ENCODE measurements at regions not wholly inside any gene's neighbourhood (a gene's known extent, or its start where the extent isn't known, plus 50 kb on each side); places are given as distances from the start of the nearest gene placed in this dataset.

DNA sequence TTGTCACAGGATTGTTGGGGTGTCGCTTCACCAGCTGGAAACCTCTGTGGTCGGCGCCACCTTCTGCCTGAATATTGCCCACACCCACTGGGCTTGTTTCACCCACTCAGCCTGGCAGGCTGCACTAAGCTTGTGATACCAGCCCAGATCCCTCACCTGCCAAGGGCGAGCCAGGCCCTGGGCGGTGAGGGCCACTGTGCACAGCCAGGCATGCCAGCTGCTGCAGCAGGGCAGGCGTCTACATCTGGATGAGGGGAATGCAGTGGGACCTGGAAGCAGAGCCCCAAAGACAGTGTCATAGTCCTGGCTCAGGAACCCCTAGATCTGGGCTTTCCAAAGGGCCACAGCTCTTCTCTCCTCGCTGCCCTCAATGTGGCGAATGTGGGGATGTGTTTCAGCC is 1307.5 kb downstream of the GRIK2 start:
- no peak for DNase-seq

DNA sequence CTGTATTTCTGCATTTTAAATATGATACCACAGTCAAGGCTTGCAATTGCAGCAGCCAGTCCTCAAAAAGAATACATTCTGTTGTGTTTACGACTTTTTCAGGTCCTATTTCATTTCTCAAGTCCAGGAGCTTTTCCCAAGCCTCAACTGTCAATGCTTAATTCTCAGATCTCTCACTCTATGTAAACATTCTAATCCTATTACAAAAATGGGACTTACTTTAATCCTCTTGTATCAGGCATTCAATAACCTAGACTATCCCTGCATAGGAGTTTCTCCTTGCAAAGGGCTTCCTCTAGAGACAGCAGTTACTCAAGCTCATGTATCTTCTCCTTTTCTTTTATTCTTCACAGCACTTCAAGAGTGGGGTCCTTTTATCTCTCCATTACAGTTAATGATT is 1293.0 kb downstream of the GRIK2 start:
- no peak for DNase-seq

DNA sequence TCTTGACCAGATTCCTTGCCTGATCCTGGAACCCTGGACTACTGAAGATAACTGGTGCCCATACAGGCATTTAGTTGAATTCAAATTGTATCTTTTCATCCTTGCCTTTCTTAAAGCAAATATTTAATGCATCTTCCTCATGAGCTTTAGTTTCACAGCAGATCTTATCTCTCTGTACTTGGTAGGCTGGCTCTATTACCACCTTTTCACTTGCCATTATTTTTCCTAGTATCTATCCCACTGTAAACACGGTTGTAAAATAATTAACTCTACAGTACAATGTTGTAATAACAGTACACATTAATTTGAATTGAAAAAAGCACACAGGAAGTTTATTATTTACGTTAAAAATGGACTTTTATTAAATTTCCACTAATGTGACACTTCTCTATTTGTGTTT is 1286.9 kb downstream of the GRIK2 start:
- no peak for DNase-seq

DNA sequence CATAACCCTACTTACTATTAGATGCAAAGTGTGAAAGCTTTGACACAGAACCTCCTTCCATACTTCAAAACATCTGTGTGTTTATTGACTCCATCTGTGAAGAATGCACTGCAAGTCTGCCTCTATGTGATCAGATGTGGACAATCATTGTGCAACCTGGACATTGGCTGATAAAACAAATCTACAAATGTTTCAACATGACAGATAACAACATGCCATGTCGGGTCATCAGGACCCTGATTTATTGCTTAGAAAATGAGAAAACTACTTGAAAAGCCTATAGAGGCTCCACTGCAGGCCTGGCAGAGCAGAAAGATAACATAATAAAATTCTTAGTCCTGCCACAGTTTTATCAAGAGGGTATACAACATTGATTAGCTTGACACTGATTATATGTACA is 1286.4 kb downstream of the GRIK2 start:
- no peak for DNase-seq

GRCh38 chr6:102677225-102677624 is 1283.7 kb downstream of the GRIK2 start:
- DNase-seq = no peak

DNA sequence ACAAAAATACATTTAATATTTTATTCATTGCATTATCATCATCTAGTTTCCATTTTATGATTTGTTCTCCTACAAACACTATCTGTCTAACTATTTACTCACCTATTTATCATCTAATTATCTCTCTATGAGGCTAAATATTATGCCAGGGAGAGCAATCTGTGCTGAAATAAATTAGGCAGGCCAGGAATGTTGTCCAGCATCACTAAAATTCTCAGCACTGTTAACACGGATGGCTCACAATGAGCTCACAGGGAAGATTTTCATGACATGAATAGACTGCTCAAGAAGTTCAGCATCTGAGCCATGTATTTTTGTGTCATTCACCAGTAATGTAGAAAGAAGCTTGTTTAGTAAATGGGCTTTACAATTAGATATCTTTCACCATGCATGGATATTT is 1277.2 kb downstream of the GRIK2 start:
- no peak for DNase-seq

DNA sequence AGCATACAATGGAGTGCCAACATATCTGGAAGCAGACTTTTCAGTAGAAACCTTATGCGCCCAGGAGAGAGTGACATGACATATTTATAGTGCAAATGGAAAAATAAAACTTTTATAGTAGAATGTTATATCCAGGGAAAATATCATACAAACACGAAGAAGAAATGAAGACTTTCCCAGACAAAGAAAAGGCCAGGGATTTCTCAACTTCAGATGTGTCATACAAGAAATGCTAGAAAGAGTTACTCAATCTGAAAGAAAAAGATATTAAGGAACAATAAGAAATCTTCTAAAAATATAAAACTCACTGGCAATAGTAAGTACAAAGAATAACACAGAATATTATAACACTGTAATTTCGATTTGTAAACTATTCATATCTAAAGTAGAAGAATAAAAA is 1269.3 kb downstream of the GRIK2 start:
- DNase-seq = no peak

- DNase-seq = no peak
These were observed 1266.8 kb downstream of the GRIK2 start for GRCh38 chr6:102660303-102660702.

GRCh38 chr6:102655823-102656222 is 1262.3 kb downstream of the GRIK2 start:
- DNase-seq = no peak

DNA sequence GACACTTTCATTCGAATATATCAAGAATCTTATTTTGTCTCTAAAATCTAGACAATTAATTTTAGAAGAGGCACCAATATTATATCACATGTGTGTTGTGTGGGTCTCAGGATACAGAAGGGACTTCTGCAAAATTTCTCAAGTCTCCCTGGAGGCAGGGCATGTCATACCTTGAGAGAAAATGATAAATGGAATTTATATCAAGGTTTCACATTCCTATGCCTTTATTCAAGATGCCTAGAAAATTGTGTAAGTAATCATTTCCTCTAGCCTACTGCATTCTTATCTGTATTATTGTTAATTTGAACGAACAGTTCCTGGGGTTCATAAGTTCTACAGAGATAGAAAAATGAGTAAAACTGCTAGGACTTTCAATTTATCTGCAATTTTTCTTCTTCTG is 1247.9 kb downstream of the GRIK2 start:
- DNase-seq = no peak

DNA sequence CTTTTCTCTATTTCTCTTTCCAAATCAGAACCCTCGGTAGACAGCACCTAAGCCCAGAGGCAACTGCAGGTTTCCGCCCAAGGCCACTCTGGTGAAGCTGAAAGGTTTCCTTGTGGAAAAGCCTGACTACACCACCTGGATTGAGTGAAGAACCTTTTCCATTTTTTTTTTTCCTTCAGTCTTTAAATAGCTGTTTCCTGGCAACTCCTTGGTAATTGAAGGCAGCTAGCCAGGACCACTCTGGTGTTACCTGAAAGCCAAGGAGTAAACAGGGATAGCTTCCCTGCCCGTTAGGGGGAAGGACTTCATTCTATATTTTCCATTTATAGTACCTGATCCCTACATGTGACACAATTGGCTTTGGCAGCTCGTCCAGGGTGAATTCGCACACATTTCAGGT is 1238.4 kb downstream of the GRIK2 start:
- DNase-seq = no peak

GRCh38 chr6:102623201-102623600 is 1229.7 kb downstream of the GRIK2 start:
- DNase-seq = no peak

- no peak for DNase-seq
These were observed 1226.1 kb downstream of the GRIK2 start for GRCh38 chr6:102619585-102619984.

DNA sequence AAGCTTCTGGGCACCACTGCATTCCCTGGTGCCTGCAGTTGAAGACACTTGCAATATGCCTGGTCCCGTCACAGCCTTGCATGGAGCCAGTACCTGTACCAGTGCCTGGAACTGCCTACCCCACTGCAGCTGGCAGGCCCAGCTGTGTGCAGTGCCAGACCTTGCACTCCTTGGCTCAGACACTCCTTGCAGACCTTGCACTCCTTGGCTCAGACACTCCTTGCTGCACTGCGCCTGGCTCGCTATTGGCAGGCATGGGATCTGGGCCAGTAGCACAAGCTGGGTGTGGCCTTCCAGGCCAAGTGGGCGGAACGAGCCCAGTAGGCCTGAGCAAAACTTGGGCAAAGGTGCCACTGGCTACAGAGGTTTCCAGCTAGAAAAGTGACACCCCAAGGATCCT is 1189.1 kb downstream of the GRIK2 start:
- no peak for DNase-seq

DNA sequence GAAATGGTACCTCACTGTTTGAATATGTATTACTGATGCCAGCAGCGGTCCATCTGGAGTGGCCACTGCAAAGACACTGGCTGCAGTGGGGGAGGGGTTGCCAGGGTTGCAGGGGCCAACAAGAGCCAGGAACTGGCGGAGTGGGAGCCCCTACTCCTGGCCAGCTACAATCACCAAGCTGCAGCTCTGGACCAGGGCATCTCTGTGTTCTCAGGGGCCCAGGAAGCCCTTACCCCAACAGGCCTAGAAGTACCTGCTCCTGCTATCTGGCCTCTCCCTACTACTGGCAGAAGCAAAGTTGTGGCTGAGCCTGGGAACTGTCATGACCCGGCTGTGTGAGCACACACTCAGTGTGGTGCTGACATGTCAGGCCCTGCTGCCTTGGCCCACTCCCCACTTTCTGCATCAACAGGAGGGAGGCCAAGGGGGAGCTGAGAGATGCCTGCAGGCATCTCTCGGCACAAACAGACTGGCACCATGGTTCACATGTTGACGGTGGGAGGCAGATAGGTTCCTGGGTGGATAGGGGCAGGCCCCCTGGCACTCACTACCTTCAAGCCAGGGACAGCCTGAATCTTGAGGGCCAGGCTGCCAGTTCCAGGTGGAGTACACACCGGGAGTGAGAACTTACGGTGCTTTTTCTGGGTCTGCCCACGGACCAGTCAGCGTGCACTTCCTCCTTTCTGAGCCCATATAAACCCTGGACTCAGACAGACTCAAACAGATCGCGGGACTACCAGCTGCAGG is 1188.0 kb downstream of the GRIK2 start:
- no peak for DNase-seq

DNA sequence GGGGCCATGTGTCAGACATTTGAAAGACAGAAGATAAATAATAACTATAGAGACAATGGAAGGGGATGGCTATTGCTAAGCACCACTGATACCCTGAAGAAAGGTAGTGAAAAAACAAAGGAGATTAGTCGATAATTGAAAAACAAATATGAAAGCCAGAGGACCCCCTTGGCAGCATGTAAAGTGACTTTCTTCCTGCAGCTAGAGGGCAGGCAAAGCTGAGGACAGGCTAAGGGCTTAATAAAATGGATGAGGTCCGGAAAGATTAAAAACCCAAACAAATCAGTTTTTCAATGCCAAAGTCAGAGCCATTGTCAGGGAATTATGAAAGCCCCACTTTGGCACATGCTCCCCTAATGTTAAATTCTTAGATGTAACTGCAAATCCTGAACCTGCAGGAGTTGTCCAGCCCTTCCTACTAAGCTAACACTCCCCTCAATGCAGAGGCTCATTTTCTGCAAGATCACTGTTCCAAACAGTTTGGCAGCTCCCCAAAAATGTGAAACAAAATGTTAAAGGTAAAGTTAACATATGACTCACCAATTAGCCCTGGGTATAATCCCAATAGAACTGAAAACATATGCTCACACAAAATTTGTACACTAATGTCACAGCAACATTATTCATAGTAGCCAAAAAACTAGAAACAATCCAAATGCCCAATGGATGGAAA is 1177.9 kb downstream of the GRIK2 start:
- DNase-seq = no peak

DNA sequence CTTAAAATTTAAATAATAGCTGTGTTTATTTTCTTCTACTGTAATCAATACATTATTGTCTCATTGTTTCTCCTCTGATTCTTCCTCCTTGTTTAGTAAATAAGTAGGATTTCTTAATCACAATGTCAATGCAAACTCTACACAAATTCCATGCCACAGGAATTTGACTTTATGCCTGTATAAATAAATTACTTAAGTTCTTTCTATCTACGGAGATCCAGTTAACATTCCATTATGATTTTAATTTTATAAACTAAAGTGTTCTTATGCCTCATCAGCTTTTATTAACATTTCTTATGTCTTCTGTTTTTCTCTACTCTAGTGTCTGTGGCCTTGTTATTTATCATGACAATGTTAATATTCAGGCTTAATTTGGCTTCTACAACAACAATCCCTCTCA is 1169.2 kb downstream of the GRIK2 start:
- no peak for DNase-seq

DNA sequence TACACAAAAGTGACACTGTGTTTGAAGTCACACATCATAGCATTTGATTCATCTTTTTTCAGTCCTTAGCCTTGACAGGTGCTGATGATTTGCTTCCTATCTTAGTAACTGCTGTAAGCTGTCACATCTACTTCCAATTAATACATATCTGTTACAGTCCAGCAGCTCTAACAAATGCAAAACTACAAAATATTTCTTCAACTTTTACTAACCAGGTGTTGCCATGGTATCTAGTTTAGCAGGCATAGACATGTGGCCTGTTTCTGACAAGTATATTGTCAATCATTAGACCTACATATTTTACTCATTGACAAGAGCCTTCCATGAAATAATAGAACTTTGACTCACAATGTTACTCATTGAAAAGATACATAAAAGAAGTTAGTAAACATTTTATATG is 1159.7 kb downstream of the GRIK2 start:
- no peak for DNase-seq

- no peak for DNase-seq
These were observed 1155.8 kb downstream of the GRIK2 start for GRCh38 chr6:102549221-102549874.

- no peak for DNase-seq
These were observed 1131.8 kb downstream of the GRIK2 start for GRCh38 chr6:102525336-102525735.

GRCh38 chr6:102520966-102521365 is 1127.5 kb downstream of the GRIK2 start:
- DNase-seq = no peak

DNA sequence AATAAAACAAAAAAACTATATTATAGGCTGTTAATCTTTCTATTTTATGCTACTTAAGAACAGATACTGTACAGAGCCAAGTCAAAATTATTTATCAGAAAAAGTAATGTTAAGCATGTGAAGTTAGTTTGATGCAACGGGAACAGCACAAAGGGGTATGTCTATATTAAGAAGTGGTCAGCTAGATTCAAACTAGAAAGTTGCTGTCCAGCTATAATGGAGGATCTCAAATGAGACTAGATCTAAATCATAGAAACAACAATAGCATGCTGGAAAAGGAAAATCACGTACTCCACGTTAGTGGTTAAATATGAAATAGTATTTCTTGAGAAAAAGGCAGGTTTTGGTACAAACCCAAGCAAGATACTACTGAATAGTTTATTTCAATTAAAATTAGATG is 1124.0 kb downstream of the GRIK2 start:
- no peak for DNase-seq

DNA sequence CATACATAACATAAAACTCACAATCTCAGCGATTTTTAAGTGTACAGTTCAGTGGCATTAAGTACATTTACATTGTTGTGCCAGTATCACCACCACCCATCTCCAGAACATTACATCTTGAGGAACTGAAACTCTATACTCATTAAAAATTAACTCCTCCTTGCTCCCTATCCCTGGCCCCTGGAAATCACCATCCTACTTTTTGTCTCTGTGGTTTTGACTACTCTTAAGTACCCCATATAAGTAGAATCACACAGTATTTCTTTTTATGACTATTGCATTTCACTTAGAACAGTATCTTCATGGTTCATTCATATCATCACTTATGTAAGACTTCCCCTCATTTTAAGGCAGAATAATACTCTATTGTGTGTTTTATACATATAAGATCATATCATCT is 1108.1 kb downstream of the GRIK2 start:
- no peak for DNase-seq

DNA sequence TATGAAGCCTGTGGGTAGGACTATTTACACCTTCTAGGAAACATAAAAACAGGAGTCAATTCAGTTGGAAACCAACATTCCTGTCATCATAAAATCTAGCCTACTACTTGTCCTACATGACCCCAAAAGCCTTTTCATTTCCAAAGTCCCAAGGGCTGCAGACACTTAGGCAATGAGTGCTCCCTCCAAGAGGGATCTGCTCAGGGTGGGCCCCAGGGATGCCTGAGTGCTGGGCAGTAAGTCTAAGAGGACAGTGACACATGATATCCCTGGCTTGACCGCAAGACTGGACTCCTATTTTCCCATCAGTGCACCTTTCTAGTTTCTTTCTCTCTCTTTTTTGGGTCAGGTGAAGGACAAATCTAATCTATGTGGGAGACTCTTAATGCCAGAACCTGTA is 1101.3 kb downstream of the GRIK2 start:
- DNase-seq = no peak
